ENCODE measurements at regions not wholly inside any gene's neighbourhood (a gene's known extent, or its start where the extent isn't known, plus 50 kb on each side); places are given as distances from the start of the nearest gene placed in this dataset.

DNA sequence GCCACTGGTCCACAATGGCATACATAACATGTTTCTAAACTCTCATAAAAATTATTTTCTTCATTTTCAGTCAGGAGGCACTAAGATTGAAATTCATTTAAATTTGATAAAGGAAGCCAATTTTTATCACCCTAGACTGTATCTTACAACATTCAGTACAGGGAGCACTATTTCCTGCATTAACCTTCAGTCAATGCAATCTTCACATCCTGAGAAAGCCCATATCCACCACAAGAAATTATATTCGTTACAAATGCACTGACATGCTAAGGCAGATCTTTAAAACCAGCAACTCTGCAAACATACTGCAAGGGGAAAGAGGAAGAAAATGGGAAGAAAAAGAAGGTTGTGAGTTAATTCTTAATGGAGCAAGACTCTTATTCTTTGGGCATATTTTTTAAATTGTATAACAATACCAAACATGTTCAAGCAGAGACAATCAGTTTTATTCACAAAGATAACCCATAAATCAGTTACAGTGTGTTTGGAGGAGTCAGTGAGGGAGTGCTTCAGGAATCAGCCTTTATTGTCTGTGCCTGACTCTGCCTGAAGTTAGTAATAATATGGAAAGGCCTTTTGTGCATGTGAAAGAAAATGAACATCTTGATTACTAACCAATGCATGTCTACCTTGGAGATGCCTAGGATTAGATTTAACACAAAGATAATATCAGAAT lies 370.1 kb downstream of the FBXO15 start:
- DNase-seq (ENCODE audit: low read depth), result no peak
- H3K4me3 ChIP-seq (ENCODE audit: low read depth, low read length), result no peak overlapping the region
- TF ChIP-seq, protein P1, sequence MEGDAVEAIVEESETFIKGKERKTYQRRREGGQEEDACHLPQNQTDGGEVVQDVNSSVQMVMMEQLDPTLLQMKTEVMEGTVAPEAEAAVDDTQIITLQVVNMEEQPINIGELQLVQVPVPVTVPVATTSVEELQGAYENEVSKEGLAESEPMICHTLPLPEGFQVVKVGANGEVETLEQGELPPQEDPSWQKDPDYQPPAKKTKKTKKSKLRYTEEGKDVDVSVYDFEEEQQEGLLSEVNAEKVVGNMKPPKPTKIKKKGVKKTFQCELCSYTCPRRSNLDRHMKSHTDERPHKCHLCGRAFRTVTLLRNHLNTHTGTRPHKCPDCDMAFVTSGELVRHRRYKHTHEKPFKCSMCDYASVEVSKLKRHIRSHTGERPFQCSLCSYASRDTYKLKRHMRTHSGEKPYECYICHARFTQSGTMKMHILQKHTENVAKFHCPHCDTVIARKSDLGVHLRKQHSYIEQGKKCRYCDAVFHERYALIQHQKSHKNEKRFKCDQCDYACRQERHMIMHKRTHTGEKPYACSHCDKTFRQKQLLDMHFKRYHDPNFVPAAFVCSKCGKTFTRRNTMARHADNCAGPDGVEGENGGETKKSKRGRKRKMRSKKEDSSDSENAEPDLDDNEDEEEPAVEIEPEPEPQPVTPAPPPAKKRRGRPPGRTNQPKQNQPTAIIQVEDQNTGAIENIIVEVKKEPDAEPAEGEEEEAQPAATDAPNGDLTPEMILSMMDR (conservative IDR thresholded peaks at IDR 0.05; ENCODE audit: low read depth, low read length), result no peak

DNA sequence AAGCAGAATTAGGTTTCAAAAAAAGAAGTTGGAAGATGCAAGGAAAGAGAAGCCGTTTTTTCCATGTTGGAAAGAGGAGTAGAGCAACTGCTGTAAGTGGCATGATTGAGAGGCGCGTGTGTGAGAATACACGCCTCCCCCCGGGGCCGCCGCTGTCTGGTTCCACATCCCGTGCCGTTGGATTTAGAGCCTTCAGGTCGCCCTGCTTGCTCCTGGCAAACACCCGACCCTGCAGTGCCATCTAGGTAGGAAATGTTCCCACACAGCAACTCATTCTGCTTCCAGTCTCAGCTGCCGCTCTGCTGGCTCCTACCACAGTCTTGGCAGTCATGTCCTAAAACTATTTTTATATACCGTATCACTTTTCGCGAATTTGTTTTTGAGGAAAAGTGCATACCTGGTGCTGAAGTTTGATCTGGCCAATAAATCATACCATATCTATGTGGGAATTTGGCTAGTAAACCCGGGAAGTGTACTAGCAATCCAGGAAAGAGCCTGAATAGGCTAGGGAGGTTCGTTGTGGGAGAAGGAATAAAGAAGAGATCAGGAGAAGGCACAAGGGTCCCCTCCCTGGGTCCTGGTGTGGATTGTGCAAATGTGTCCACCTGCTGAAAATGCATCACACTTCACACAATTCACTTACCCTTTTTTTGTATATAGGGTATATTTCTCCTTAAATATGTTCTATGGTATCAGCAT lies 372.7 kb downstream of the FBXO15 start:
- DNase-seq (ENCODE audit: low read depth), result no peak
- H3K4me3 ChIP-seq (ENCODE audit: low read depth, low read length), result peak overlapping the region; percentile 13
- TF ChIP-seq, protein P1 (conservative IDR thresholded peaks at IDR 0.05; ENCODE audit: low read depth, low read length), result peak; percentile 41

DNA sequence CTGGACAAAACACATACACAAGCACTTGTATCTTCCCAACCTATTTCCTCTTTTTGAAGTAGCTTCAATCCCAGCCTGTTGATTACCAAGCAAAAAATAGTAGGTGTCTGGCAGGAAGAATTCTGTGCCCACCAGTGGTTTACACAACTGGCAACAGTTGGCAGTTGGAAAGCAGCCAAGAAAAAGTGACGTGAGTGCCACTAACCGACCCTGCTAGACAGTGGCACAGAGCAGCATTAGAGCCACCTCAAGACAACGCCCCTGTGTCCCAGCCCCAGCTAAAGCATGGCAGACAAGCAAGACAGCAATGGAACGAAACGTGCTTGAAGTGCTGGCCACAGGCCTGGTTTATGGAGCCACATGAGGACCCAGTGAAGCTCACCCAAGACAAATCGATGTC lies 379.6 kb downstream of the FBXO15 start:
- TF ChIP-seq, protein P1 (conservative IDR thresholded peaks at IDR 0.05; ENCODE audit: low read depth, low read length), result no peak
- no peak overlapping the region for H3K4me3 ChIP-seq (ENCODE audit: low read depth, low read length)
- DNase-seq (ENCODE audit: low read depth), result no peak

DNA sequence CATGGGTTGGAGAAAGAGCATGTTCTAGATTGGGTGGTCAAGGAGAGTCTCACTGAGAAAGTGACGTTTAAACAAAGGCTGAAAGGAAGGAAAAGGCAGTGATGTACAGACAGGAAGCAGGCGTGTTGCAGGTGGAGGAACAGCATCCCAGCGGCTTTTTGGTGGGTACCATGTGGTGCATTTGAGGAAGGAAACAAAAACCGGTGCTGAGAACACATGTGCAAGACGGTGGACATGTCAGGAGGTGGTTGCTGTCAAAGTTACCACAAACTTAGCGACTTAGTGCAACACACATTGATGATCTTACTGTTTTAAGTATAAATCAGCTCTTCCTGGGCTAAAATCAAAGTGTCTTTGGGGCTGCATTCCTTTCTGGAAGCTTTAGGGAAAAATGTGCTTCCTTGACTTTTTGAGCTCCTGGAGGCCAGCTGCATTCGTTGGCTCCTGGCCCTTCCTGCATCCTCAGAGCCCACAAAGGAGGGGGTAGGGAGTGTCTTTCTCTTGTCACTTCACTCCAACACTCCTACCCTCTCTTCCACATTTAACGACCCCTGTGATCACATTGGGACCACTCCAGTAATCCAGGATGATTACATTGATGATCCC lies 380.6 kb downstream of the FBXO15 start:
- TF ChIP-seq, protein P1 (conservative IDR thresholded peaks at IDR 0.05; ENCODE audit: low read depth, low read length), result no peak
- H3K4me3 ChIP-seq (ENCODE audit: low read depth, low read length), result no peak overlapping the region
- DNase-seq (ENCODE audit: low read depth), result no peak

DNA sequence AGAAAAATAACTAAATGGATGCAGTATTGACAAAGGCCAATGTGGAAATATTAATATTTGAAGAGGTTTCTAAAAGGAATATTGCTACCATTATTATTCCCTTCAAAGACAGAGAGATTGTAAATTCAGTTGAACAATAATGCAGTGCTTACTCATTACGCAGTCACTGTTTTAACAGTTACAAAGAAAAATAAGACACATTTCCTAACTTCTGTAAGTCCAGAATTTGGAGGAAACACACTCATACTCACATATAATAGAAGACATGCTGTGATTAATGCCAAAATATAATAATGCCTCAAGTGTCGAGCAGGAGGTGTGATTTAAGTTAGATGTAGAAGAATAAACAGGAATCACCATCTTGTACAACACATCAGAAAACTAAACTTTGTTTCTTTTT lies 389.2 kb downstream of the FBXO15 start:
- H3K4me3 ChIP-seq (ENCODE audit: low read depth, low read length), result no peak overlapping the region
- TF ChIP-seq, protein P1 (conservative IDR thresholded peaks at IDR 0.05; ENCODE audit: low read depth, low read length), result no peak
- DNase-seq (ENCODE audit: low read depth), result no peak

DNA sequence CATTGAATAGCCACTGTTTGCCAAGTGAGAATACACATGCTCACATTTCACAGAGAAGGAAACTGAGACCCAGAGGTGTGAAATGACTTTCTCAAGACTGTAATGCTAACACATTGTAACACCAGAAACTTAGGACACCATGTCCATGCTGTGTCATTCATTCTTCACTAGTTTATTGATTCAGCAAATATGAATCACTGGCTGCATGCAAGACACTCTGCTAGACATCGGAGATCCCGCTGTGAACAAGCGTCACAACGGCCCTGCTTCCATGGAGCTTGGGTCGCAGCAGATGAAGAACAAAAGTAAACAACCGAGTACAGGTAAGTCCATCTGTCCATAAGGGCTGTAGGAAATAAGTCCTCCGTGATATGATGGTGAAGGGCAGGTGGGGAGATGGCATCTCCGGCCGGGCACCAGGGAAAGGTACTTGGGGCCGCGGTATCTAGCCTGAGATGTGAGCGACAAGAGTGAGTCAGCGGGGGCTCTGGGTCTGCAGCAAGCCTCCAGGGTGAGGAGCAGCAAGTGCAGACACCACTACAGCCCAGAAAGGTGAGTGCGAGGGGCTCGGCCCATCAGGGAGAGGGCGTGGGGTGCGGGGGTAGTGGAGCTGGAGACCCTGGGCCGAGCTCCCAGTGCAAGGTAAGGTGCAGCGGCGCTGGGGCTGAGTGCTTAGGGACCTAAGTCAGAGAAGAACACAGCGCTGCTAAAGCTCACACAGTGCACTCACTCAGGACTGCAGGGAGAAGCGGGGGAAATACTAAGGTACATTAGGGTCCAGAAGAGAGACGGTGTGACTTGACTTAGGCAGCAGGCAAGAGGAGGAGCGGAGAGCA lies 391.2 kb downstream of the FBXO15 start:
- DNase-seq (ENCODE audit: low read depth), result no peak
- TF ChIP-seq, protein P1 (conservative IDR thresholded peaks at IDR 0.05; ENCODE audit: low read depth, low read length), result no peak
- H3K4me3 ChIP-seq (ENCODE audit: low read depth, low read length), result no peak overlapping the region

All from epithelial cell of proximal tubule (primary cell).